ENCODE measurements at regions not wholly inside any gene's neighbourhood (a gene's known extent, or its start where the extent isn't known, plus 50 kb on each side); places are given as distances from the start of the nearest gene placed in this dataset.
A peak's percentile ranks its signal among the peaks of the same experiment; 100 is the strongest.

- no CpG with 5 or more reads among the region's 2 CpGs for WGBS (ENCODE audit: extremely low coverage, insufficient coverage, insufficient read length)
- H4K12ac ChIP-seq (ENCODE audit: low read depth, low read length): no peak overlapping the region
- no peak overlapping the region for H3K23ac ChIP-seq (ENCODE audit: low read length)
- H3K79me1 ChIP-seq (ENCODE audit: low read length): peaks cover 7% of the 10 kb centered on the region
- no peak overlapping the region for H3K4me3 ChIP-seq (ENCODE audit: low read depth, low read length)
- H2AK5ac ChIP-seq (ENCODE audit: low read length): no peak overlapping the region
- H4K8ac ChIP-seq (ENCODE audit: low read depth, low read length): no peak overlapping the region
- H3K4me2 ChIP-seq (ENCODE audit: low read length): no peak overlapping the region
- H3K14ac ChIP-seq (ENCODE audit: low read length): no peak overlapping the region
- DNase-seq: no peak
- H2AFZ ChIP-seq (ENCODE audit: insufficient read depth, low read length, poor library complexity): no peak overlapping the region
- H3K18ac ChIP-seq (ENCODE audit: low read length): no peak overlapping the region
- H3K27ac ChIP-seq (ENCODE audit: low read depth, low read length): no peak overlapping the region
- no peaks in the 10 kb centered on the region for H3K36me3 ChIP-seq (ENCODE audit: control insufficient read depth in 1 of 2, insufficient read depth in 2 of 2, low read length in 2 of 2)
- H3K27me3 ChIP-seq (ENCODE audit: insufficient read depth, low read length): no peaks in the 10 kb centered on the region
- H2BK120ac ChIP-seq (ENCODE audit: insufficient read depth, low read length, poor library complexity): peak overlapping the region; percentile 57
- H3K9me3 ChIP-seq (ENCODE audit: insufficient read depth, low read depth, low read length): no peaks in the 10 kb centered on the region
- no peak overlapping the region for H3K9ac ChIP-seq (ENCODE audit: low read length)
- H3K4ac ChIP-seq (ENCODE audit: low read depth, low read length): no peak overlapping the region
- no peak overlapping the region for H4K91ac ChIP-seq (ENCODE audit: low read depth, low read length)
- peaks cover 5 to 6% of the 10 kb centered on the region in 2 experiments for H3K4me1 ChIP-seq (ENCODE audit: control insufficient read depth in 1 of 2, insufficient read depth in 2 of 2, low read length in 2 of 2)
- H3K79me2 ChIP-seq (ENCODE audit: control insufficient read depth, insufficient read depth, low read length, poor library complexity): no peaks in the 10 kb centered on the region
- H2BK12ac ChIP-seq (ENCODE audit: low read length): peak overlapping the region; percentile 88
- H2BK5ac ChIP-seq (ENCODE audit: low read depth, low read length, poor library complexity): peak overlapping the region; percentile 69
These were observed 103.7 kb upstream of the NABP1 start for GRCh38 chr2:191574232-191574631.

GRCh38 chr2:191577605-191578004 lies 100.3 kb upstream of the NABP1 start:
- Histone ChIP-seq H4K91ac (ENCODE audit: low read depth, low read length) (no peak overlapping the region), H3K79me2 (ENCODE audit: control insufficient read depth, insufficient read depth, low read length, poor library complexity) (no peaks in the 10 kb centered on the region), H3K4ac (ENCODE audit: low read depth, low read length) (no peak overlapping the region), H3K4me1 (ENCODE audit: control insufficient read depth in 1 of 2, insufficient read depth in 2 of 2, low read length in 2 of 2) (peaks cover 2 to 3% of the 10 kb centered on the region in 2 experiments), H3K9me3 (ENCODE audit: insufficient read depth, low read depth, low read length) (no peaks in the 10 kb centered on the region), H3K27me3 (ENCODE audit: insufficient read depth, low read length) (no peaks in the 10 kb centered on the region), H2AK5ac (ENCODE audit: low read length) (no peak overlapping the region), H2AFZ (ENCODE audit: insufficient read depth, low read length, poor library complexity) (no peak overlapping the region), H2BK5ac (ENCODE audit: low read depth, low read length, poor library complexity) (no peak overlapping the region), H3K9ac (ENCODE audit: low read length) (no peak overlapping the region), H4K8ac (ENCODE audit: low read depth, low read length) (no peak overlapping the region), H2BK12ac (ENCODE audit: low read length) (no peak overlapping the region), H3K36me3 (ENCODE audit: control insufficient read depth in 1 of 2, insufficient read depth in 2 of 2, low read length in 2 of 2) (no peaks in the 10 kb centered on the region), H2BK120ac (ENCODE audit: insufficient read depth, low read length, poor library complexity) (no peak overlapping the region), H3K14ac (ENCODE audit: low read length) (no peak overlapping the region), H4K12ac (ENCODE audit: low read depth, low read length) (no peak overlapping the region), H3K18ac (ENCODE audit: low read length) (no peak overlapping the region), H3K27ac (ENCODE audit: low read depth, low read length) (no peak overlapping the region), H3K4me3 (ENCODE audit: low read depth, low read length) (no peak overlapping the region), H3K4me2 (ENCODE audit: low read length) (no peak overlapping the region), H3K23ac (ENCODE audit: low read length) (no peak overlapping the region), H3K79me1 (ENCODE audit: low read length) (peaks cover 3% of the 10 kb centered on the region)
- peak in 1 of 2 donors; percentile 17 for DNase-seq
- no CpG with 5 or more reads among the region's 2 CpGs for WGBS (ENCODE audit: extremely low coverage, insufficient coverage, insufficient read length)

DNA sequence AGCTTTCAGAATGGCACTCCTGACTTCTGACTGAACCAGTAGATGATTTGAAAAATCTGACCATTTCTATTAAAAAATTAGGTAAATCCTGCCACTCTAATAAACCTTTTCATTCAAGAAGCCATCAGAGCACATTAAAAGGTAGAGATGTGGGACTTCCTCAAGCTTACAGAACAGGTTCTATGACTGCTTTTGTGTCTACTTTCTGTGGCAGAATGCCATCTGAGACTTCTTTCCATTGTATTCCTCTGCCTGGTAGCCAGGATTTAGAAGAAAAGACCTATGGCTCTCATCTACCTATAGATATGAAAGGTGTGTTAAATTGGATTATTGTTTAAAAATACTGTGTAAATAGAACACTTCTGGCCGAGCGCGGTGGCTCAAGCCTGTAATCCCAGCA lies 99.9 kb upstream of the NABP1 start:
- Histone ChIP-seq H3K23ac (ENCODE audit: low read length) (no peak overlapping the region), H4K8ac (ENCODE audit: low read depth, low read length) (no peak overlapping the region), H4K91ac (ENCODE audit: low read depth, low read length) (no peak overlapping the region), H2AFZ (ENCODE audit: insufficient read depth, low read length, poor library complexity) (no peak overlapping the region), H2BK120ac (ENCODE audit: insufficient read depth, low read length, poor library complexity) (no peak overlapping the region), H3K14ac (ENCODE audit: low read length) (no peak overlapping the region), H3K79me2 (ENCODE audit: control insufficient read depth, insufficient read depth, low read length, poor library complexity) (no peaks in the 10 kb centered on the region), H3K4me3 (ENCODE audit: low read depth, low read length) (no peak overlapping the region), H3K79me1 (ENCODE audit: low read length) (peaks cover 6% of the 10 kb centered on the region), H3K18ac (ENCODE audit: low read length) (no peak overlapping the region), H3K4me1 (ENCODE audit: control insufficient read depth in 1 of 2, insufficient read depth in 2 of 2, low read length in 2 of 2) (peaks cover 3% of the 10 kb centered on the region in 2 experiments), H3K36me3 (ENCODE audit: control insufficient read depth in 1 of 2, insufficient read depth in 2 of 2, low read length in 2 of 2) (no peaks in the 10 kb centered on the region), H3K9me3 (ENCODE audit: insufficient read depth, low read depth, low read length) (no peaks in the 10 kb centered on the region), H3K9ac (ENCODE audit: low read length) (no peak overlapping the region), H3K27ac (ENCODE audit: low read depth, low read length) (no peak overlapping the region), H2AK5ac (ENCODE audit: low read length) (no peak overlapping the region), H3K27me3 (ENCODE audit: insufficient read depth, low read length) (no peaks in the 10 kb centered on the region), H2BK5ac (ENCODE audit: low read depth, low read length, poor library complexity) (no peak overlapping the region), H3K4me2 (ENCODE audit: low read length) (no peak overlapping the region), H4K12ac (ENCODE audit: low read depth, low read length) (no peak overlapping the region), H3K4ac (ENCODE audit: low read depth, low read length) (no peak overlapping the region), H2BK12ac (ENCODE audit: low read length) (no peak overlapping the region)
- no CpG with 5 or more reads among the region's 3 CpGs for WGBS (ENCODE audit: extremely low coverage, insufficient coverage, insufficient read length)
- DNase-seq: peak in 1 of 2 donors; percentile 36

GRCh38 chr2:191580581-191580980 lies 97.4 kb upstream of the NABP1 start:
- no CpG with 5 or more reads among the region's 4 CpGs for WGBS (ENCODE audit: extremely low coverage, insufficient coverage, insufficient read length)
- Histone ChIP-seq H3K4me2 (ENCODE audit: low read length) (no peak overlapping the region), H3K9ac (ENCODE audit: low read length) (no peak overlapping the region)

More at GRCh38 chr2:191580581-191580980, 97.4 kb upstream of the NABP1 start:
- no peak overlapping the region for H3K23ac ChIP-seq (ENCODE audit: low read length)
- H3K4ac ChIP-seq (ENCODE audit: low read depth, low read length): no peak overlapping the region
- H2AK5ac ChIP-seq (ENCODE audit: low read length): no peak overlapping the region
- no peak overlapping the region for H3K14ac ChIP-seq (ENCODE audit: low read length)
- H3K79me2 ChIP-seq (ENCODE audit: control insufficient read depth, insufficient read depth, low read length, poor library complexity): no peaks in the 10 kb centered on the region
- no peak overlapping the region for H4K91ac ChIP-seq (ENCODE audit: low read depth, low read length)
- H3K18ac ChIP-seq (ENCODE audit: low read length): no peak overlapping the region
- no peak overlapping the region for H2BK5ac ChIP-seq (ENCODE audit: low read depth, low read length, poor library complexity)
- no peak for DNase-seq
- no peak overlapping the region for H2AFZ ChIP-seq (ENCODE audit: insufficient read depth, low read length, poor library complexity)
- peaks cover 18% of the 10 kb centered on the region for H3K79me1 ChIP-seq (ENCODE audit: low read length)
- no peak overlapping the region for H3K27ac ChIP-seq (ENCODE audit: low read depth, low read length)
- no peaks in the 10 kb centered on the region for H3K9me3 ChIP-seq (ENCODE audit: insufficient read depth, low read depth, low read length)
- H3K4me3 ChIP-seq (ENCODE audit: low read depth, low read length): no peak overlapping the region
- peaks cover 1 to 3% of the 10 kb centered on the region in 2 experiments for H3K4me1 ChIP-seq (ENCODE audit: control insufficient read depth in 1 of 2, insufficient read depth in 2 of 2, low read length in 2 of 2)
- H2BK120ac ChIP-seq (ENCODE audit: insufficient read depth, low read length, poor library complexity): no peak overlapping the region
- H2BK12ac ChIP-seq (ENCODE audit: low read length): no peak overlapping the region
- no peak overlapping the region for H4K12ac ChIP-seq (ENCODE audit: low read depth, low read length)
- H3K36me3 ChIP-seq (ENCODE audit: control insufficient read depth in 1 of 2, insufficient read depth in 2 of 2, low read length in 2 of 2): no peaks in the 10 kb centered on the region
- H4K8ac ChIP-seq (ENCODE audit: low read depth, low read length): no peak overlapping the region
- H3K27me3 ChIP-seq (ENCODE audit: insufficient read depth, low read length): no peaks in the 10 kb centered on the region

All from trophoblast cell (in vitro differentiated cells and primary cell).